Esophagus muscularis mucosa (tissue), 4 donors: ENCODE measurements at regions not wholly inside any gene's neighbourhood (a gene's known extent, or its start where the extent isn't known, plus 50 kb on each side); places are given as distances from the start of the nearest gene placed in this dataset.

Experiments used
- DNase-seq: peaks from one replicate; pipeline ENCODE4 v3.0.0-alpha.2; 2017; ENCODE audit errors: extremely low spot score
- H3K27ac ChIP-seq, 4 donors: fragments of 200-600 bp; sonication (generic); replicated peaks in 1 of 4; 1 replicate in 3 of 4; 2 replicates in 1 of 4; pipeline ENCODE4 v1.5.1; 2016 to 2019; ENCODE audit warnings: mild to moderate bottlenecking in 1 of 4
- H3K27me3 ChIP-seq, 4 donors: fragments of 200-600 bp; sonication (generic); one replicate each; pipeline versions ENCODE4 v1.5.1 to v1.6.0; 2016 to 2019
- H3K36me3 ChIP-seq, 4 donors: fragments of 200-600 bp; sonication (generic); one replicate each; pipeline ENCODE4 v1.5.1; 2016 to 2019
- H3K4me1 ChIP-seq, 4 donors: fragments of 200-600 bp; sonication (generic); one replicate each; pipeline ENCODE4 v1.5.1; 2016 to 2019
- H3K4me3 ChIP-seq, 4 donors: fragments of 200-600 bp; sonication (generic); 1 replicate in 2 of 4; 2 replicates in 2 of 4; pipeline ENCODE4 v1.5.1; 2016 to 2019; ENCODE audit warnings: mild to moderate bottlenecking in 4 of 4, moderate library complexity in 1 of 4
- H3K9me3 ChIP-seq, 4 donors: fragments of 200-600 bp; sonication (generic); 1 replicate in 3 of 4; 2 replicates in 1 of 4; pipeline ENCODE4 v1.5.1; 2016 to 2019
- EP300 ChIP-seq: sonication (generic); formaldehyde crosslinking; IDR thresholded peaks from one replicate; pipeline ENCODE4 v1.6.1; 2017; ENCODE audit warnings: antibody characterized with exemption
- POLR2A ChIP-seq: fragments of 450-650 bp; IDR thresholded peaks from one replicate; pipeline ENCODE4 v1.6.1; 2017; ENCODE audit warnings: antibody characterized with exemption, moderate library complexity, mild to moderate bottlenecking, low read depth
- POLR2AphosphoS5 ChIP-seq, 2 donors: sonication (generic); formaldehyde crosslinking; IDR thresholded peaks; one replicate each; pipeline ENCODE4 v1.6.1; 2017; ENCODE audit warnings: antibody characterized with exemption in 2 of 2
- WGBS: methylation state at CpG from one replicate; pipeline ENCODE4 v1.1.5; 2018; 5-methylcytosine and 5-hydroxymethylcytosine counted together
- intact Hi-C: fragments of 100-400 bp; cut with DNase I; formaldehyde crosslinking; loops from one replicate; pipeline ENCODE4 v1.15.1; 2023
- TF ChIP-seq, protein P1 (sequence below), 3 experiments: fragments of 200-600 bp in 2 of 3; fragments of 450-650 bp in 1 of 3; sonication (generic) in 2 of 3; IDR thresholded peaks; one replicate each; pipeline ENCODE4 v1.5.1; 2017 to 2019; ENCODE audit warnings: antibody characterized with exemption in 3 of 3, mild to moderate bottlenecking in 2 of 3, moderate library complexity in 1 of 3

DNA sequence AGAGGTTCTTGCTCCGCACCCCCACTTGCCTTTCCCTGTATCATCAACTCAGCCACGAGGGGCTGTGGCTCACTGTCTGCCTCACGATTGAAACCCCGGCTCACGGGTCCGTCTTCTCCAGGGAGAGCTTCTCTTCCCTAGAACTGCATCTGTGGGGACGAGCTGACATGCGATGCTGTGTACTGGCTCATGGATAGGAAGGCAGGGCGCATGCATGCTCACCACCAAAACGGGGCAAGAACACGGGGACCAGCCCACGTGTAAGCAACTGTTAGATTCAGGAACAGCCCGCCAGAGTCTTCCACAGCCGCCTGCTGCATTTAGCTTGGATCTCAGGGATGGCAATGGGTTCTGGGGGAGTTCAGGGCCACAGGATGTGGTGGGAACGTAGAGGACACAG lies 275.9 kb upstream of the CDH4 start:
- DNase-seq = no peak
- Histone ChIP-seq H3K27me3 (no peaks in the 10 kb centered on the region), H3K36me3 (no peaks in the 10 kb centered on the region), H3K27ac (no peak overlapping the region), H3K4me1 (peaks cover 0 to 12% (median 10%) of the 10 kb centered on the region in 4 donors), H3K4me3 (no peak overlapping the region), H3K9me3 (peaks cover 0 to 17% (median 10%) of the 10 kb centered on the region in 4 donors)
- no peak for TF ChIP-seq POLR2A
- WGBS = 93% methylated on average over 15 of the region's 15 CpGs
- intact Hi-C loops = no loop called here

DNA sequence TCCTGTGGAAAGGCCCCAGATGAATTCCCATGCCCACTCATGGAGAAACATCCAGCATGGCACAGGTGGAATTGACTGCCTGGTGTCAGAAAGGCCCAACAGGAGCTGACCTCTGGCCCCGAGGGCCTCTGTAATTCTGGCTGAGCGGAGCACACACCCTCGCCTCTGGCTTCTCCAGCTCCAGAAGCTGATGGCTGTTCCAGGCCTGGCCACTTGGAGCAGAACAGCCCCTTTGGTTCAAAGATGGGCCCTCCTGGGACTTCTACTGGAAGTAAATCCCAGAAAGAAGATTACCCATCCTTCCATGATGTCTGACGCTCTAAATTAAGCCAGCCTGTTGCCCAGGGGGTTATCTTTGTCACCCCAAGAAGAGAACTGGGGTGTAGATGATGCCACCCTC lies 275.1 kb upstream of the CDH4 start:
- H3K4me3 ChIP-seq = no peak overlapping the region
- no peak for TF ChIP-seq POLR2A
- TF ChIP-seq, protein P1, sequence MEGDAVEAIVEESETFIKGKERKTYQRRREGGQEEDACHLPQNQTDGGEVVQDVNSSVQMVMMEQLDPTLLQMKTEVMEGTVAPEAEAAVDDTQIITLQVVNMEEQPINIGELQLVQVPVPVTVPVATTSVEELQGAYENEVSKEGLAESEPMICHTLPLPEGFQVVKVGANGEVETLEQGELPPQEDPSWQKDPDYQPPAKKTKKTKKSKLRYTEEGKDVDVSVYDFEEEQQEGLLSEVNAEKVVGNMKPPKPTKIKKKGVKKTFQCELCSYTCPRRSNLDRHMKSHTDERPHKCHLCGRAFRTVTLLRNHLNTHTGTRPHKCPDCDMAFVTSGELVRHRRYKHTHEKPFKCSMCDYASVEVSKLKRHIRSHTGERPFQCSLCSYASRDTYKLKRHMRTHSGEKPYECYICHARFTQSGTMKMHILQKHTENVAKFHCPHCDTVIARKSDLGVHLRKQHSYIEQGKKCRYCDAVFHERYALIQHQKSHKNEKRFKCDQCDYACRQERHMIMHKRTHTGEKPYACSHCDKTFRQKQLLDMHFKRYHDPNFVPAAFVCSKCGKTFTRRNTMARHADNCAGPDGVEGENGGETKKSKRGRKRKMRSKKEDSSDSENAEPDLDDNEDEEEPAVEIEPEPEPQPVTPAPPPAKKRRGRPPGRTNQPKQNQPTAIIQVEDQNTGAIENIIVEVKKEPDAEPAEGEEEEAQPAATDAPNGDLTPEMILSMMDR (IDR thresholded peaks at IDR 0.05) = no peak
- TF ChIP-seq POLR2AphosphoS5 (IDR thresholded peaks at IDR 0.05) = no peak
- TF ChIP-seq EP300 = no peak
- WGBS = 40% methylated on average over 1 of the region's 4 CpGs
- peaks cover 0 to 12% (median 10%) of the 10 kb centered on the region in 4 donors for H3K4me1 ChIP-seq
- peaks cover 0 to 17% (median 10%) of the 10 kb centered on the region in 4 donors for H3K9me3 ChIP-seq
- no peak for DNase-seq
- intact Hi-C loops = no loop called here
- H3K27ac ChIP-seq = no peak overlapping the region
- H3K27me3 ChIP-seq = no peaks in the 10 kb centered on the region
- no peaks in the 10 kb centered on the region for H3K36me3 ChIP-seq

DNA sequence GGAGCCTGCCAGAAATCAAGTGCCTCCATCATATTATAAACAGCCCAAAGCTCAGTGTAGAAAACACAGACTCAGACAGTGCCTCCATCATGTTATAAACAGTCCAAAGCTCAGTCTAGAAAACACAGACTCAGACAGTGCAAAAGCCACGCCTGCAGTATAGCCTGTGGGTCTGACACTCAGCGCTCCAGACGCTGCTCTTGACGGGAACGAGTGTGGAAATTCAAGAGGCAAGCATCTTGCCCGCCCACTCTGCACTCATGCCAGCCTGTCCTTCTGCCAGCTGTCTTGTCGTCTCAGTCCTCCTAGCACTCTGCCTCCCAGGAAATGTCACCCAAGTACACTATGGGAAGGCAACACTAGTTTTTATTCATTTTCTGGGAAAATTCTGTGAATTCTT lies 274.2 kb upstream of the CDH4 start:
- 44% methylated on average over 7 of the region's 7 CpGs for WGBS

DNA sequence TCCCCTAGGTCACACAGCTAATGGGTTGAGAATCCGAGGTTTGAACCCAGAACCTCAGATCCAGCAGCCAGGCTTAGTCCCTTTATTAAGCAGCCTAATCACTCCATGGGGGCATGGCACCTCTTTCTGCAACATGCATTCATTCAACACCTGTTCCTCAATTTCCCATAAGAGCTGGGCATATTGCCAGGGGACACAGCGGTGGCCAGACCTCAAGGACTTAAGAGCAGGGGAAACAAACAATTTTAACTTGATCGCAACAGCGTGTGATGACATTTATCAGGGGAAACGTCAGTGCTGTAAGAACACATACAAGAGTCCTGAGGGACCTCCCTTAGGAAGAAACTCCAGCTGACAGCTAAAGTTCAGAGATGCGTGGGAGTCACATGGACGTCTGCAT lies 267.4 kb upstream of the CDH4 start:
- TF ChIP-seq EP300 (no peak), POLR2A (no peak), POLR2AphosphoS5 (IDR thresholded peaks at IDR 0.05) (no peak)
- TF ChIP-seq, protein P1 (IDR thresholded peaks at IDR 0.05) = no peak
- Histone ChIP-seq H3K4me1 (no peaks in the 10 kb centered on the region), H3K4me3 (no peak overlapping the region), H3K9me3 (peaks cover 0 to 10% (median 2%) of the 10 kb centered on the region in 4 donors), H3K27ac (no peak overlapping the region), H3K27me3 (no peaks in the 10 kb centered on the region), H3K36me3 (no peaks in the 10 kb centered on the region)
- WGBS = 65% methylated on average over 7 of the region's 7 CpGs
- DNase-seq = no peak
- intact Hi-C loops = no loop called here

More for the DNA sequence above, 274.2 kb upstream of the CDH4 start:
- peaks cover 0 to 12% (median 10%) of the 10 kb centered on the region in 4 donors for H3K4me1 ChIP-seq
- peaks cover 0 to 17% (median 10%) of the 10 kb centered on the region in 4 donors for H3K9me3 ChIP-seq
- no peak for DNase-seq
- H3K4me3 ChIP-seq = no peak overlapping the region
- H3K27me3 ChIP-seq = no peaks in the 10 kb centered on the region
- no peak overlapping the region for H3K27ac ChIP-seq
- H3K36me3 ChIP-seq = no peaks in the 10 kb centered on the region
- TF ChIP-seq, protein P1 (IDR thresholded peaks at IDR 0.05) = no peak
- intact Hi-C loops = no loop called here

DNA sequence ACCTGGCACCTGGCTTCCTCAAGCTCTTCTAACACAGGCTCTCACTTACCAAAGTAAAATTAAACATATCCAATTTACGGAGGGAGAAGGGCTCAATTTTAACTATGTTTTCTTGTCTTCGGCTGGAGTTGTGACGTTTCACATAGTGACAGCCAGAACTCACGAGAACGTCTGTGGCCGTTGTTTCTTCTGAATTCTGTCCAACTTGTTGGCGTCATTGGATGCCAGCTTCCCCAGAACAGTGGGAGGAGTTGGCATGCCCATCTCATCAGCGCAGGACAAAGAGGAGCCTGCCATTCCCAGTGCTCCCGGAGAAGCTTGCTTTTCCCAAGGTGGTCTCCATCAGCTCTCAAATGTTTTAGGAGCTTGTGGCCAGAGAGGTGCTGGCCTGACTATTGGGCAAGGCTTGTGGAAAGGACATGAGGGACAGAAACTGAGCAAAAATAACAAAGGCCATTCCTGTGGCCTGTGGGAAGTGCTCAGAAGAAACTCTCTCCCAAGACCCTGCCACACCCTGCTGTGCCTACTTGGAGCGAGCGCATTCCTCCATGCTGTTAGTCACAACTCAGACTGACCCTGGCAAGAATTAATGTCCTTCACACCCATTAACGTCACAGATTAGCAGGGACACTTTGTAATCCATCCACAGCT lies 265.4 kb upstream of the CDH4 start:
- H3K27ac ChIP-seq = no peak overlapping the region
- WGBS = 77% methylated on average over 12 of the region's 12 CpGs
- no peaks in the 10 kb centered on the region for H3K36me3 ChIP-seq
- intact Hi-C loops = no loop called here
- H3K27me3 ChIP-seq = no peaks in the 10 kb centered on the region
- no peaks in the 10 kb centered on the region for H3K9me3 ChIP-seq
- H3K4me3 ChIP-seq = no peak overlapping the region
- TF ChIP-seq EP300 (no peak), POLR2AphosphoS5 (IDR thresholded peaks at IDR 0.05) (no peak), POLR2A (no peak)
- TF ChIP-seq, protein P1 (IDR thresholded peaks at IDR 0.05) = no peak
- DNase-seq = no peak
- H3K4me1 ChIP-seq = peaks cover 0 to 8% (median 3%) of the 10 kb centered on the region in 4 donors
